Neural crest cell (in vitro differentiated cells): ENCODE measurements at regions not wholly inside any gene's neighbourhood (a gene's known extent, or its start where the extent isn't known, plus 50 kb on each side); places are given as distances from the start of the nearest gene placed in this dataset.
"Not testable (repeated sequence)": the region's sequence is repeated elsewhere in the genome, so short reads cannot be mapped to it uniquely, and the experiment has no call there.

Source experiments
- DNase-seq: peaks from one replicate; pipeline ENCODE4 v3.0.0; 2021; ENCODE audit warnings: low read depth, mixed read lengths, low spot score
- H3K27ac Mint-ChIP-seq: one replicate; pipeline ENCODE4 v1.8.0; 2021; ENCODE audit warnings: mild to moderate bottlenecking, mixed read lengths; ENCODE audit not compliant: unreplicated experiment
- H3K27me3 Mint-ChIP-seq: 2 replicates; pipeline ENCODE4 v1.8.0; 2021; ENCODE audit warnings: low read depth, mild to moderate bottlenecking, mixed read lengths
- H3K36me3 Mint-ChIP-seq: 2 replicates; pipeline ENCODE4 v1.8.0; 2021; ENCODE audit warnings: low read depth, mild to moderate bottlenecking, mixed read lengths
- H3K4me1 Mint-ChIP-seq: 2 replicates; pipeline ENCODE4 v1.8.0; 2021; ENCODE audit warnings: mixed read lengths
- H3K4me3 Mint-ChIP-seq: one replicate; pipeline ENCODE4 v1.8.0; 2021; ENCODE audit warnings: mild to moderate bottlenecking, mixed read lengths
- H3K9me3 Mint-ChIP-seq: 2 replicates; pipeline ENCODE4 v1.8.0; 2021; ENCODE audit warnings: mixed read lengths
- TF ChIP-seq, protein P1 (sequence below): fragments of 200-600 bp; sonication (generic); conservative IDR thresholded peaks from 2 replicates; pipeline ENCODE4 v1.5.0; 2021; ENCODE audit warnings: antibody characterized with exemption, mild to moderate bottlenecking

DNA sequence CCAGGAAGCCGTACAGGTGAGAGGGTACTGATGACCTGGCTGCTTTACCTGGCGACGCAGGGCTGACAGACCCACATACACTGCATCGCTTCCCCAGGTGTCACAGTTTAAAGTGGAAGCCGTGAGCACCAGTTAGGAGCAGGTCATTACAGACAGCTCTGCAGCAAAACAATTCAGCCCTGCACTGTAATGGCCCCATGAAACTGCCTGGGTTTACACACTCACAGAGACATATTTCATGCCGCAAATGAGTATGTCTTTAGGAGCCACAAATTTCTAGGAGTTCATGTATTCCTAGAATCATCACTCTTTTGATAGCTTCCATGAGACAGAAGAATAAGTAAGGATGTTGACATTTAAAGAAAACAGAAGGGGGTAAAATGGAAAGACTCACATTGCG lies 723.1 kb downstream of the MATN1 start:
- Mint-ChIP-seq H3K9me3 (peaks cover 4% of the 10 kb centered on the region), H3K27me3 (peaks cover 4% of the 10 kb centered on the region), H3K27ac (no peak overlapping the region), H3K36me3 (no peaks in the 10 kb centered on the region), H3K4me3 (no peak overlapping the region), H3K4me1 (no peaks in the 10 kb centered on the region)
- TF ChIP-seq, protein P1, sequence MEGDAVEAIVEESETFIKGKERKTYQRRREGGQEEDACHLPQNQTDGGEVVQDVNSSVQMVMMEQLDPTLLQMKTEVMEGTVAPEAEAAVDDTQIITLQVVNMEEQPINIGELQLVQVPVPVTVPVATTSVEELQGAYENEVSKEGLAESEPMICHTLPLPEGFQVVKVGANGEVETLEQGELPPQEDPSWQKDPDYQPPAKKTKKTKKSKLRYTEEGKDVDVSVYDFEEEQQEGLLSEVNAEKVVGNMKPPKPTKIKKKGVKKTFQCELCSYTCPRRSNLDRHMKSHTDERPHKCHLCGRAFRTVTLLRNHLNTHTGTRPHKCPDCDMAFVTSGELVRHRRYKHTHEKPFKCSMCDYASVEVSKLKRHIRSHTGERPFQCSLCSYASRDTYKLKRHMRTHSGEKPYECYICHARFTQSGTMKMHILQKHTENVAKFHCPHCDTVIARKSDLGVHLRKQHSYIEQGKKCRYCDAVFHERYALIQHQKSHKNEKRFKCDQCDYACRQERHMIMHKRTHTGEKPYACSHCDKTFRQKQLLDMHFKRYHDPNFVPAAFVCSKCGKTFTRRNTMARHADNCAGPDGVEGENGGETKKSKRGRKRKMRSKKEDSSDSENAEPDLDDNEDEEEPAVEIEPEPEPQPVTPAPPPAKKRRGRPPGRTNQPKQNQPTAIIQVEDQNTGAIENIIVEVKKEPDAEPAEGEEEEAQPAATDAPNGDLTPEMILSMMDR: no peak
- DNase-seq: no peak

DNA sequence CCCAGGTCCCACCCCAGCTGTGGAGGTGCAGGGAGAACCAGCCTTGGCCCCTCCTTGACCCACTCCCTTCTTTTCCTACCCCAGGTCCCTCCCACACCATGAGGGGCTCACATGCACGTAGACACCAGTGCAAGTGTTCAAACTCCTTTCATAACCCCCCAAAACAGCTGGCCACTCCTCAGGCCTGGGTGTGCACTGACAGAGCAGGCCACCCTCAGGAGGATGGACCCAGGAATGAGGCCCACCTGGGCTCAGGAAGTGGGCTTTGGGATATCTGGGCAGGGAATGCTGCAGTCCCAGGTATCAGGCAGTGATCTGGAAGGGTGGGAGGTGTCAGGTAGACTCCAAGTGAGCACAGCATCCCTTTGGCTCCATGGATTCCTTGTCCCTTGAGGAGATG lies 723.8 kb downstream of the MATN1 start:
- H3K27me3 Mint-ChIP-seq: peaks cover 4% of the 10 kb centered on the region
- no peaks in the 10 kb centered on the region for H3K36me3 Mint-ChIP-seq
- DNase-seq: no peak
- H3K4me3 Mint-ChIP-seq: no peak overlapping the region
- TF ChIP-seq, protein P1: no peak
- H3K4me1 Mint-ChIP-seq: no peaks in the 10 kb centered on the region
- H3K9me3 Mint-ChIP-seq: peaks cover 7% of the 10 kb centered on the region
- no peak overlapping the region for H3K27ac Mint-ChIP-seq

DNA sequence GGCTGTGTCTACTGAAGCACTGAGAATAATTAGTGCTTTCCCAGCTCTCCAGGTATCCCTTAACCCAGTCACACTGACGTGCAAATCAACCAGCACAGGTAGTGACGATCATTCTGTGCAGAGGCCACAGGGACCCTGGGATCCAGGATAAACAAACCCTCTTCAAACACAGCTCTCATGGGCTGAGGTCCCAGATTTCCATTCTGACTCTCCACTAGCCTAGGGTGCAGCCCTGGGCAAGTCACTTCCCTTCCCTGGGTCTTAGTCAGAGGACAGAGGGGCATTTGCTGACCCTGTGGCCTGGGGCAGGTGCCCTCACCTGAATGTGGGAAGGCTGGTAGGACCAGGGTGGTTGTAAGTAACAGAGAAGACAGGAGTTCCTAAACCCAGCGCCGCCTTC lies 724.7 kb downstream of the MATN1 start:
- Mint-ChIP-seq H3K9me3 (peaks cover 7% of the 10 kb centered on the region), H3K27me3 (peaks cover 4% of the 10 kb centered on the region), H3K4me3 (no peak overlapping the region), H3K27ac (no peak overlapping the region), H3K4me1 (no peaks in the 10 kb centered on the region), H3K36me3 (no peaks in the 10 kb centered on the region)
- TF ChIP-seq, protein P1: no peak
- DNase-seq: no peak

DNA sequence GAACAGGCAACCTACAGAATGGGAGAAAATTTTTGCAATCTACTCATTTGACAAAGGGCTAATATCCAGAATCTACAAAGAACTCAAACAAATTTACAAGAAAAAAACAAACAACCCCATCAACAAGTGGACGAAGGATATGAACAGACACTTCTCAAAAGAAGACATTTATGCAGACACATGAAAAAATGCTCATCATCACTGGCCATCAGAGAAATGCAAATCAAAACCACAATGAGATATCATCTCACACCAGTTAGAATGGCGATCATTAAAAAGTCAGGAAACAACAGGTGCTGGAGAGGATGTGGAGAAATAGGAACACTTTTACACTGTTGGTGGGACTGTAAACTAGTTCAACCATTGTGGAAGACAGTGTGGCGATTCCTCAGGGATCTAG lies 725.6 kb downstream of the MATN1 start:
- H3K27me3 Mint-ChIP-seq, DNase-seq, H3K36me3 Mint-ChIP-seq, H3K4me1 Mint-ChIP-seq, H3K4me3 Mint-ChIP-seq, H3K27ac Mint-ChIP-seq: not testable (repeated sequence)
- H3K9me3 Mint-ChIP-seq: peaks cover 12% of the 10 kb centered on the region

DNA sequence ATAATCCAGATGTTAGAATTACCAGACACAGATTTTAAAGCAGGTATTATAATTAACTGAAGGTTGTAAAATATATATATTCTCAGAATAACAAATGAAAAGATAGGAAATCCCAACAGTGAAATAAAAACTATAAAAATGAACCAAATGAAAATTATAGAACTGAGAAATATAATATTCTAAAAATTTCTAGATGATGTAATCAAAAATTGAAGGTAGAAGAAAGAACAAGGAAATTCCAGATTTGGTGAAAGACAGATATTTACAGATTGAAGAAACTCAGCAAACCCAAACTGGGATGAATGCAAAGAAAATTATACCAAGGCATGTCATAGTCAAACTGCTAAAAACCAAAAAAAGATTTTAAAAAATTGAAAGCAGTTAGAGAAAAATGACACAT lies 729.4 kb downstream of the MATN1 start:
- TF ChIP-seq, protein P1: no peak
- H3K9me3 Mint-ChIP-seq: peaks cover 17% of the 10 kb centered on the region
- H3K36me3 Mint-ChIP-seq: peaks cover 5% of the 10 kb centered on the region
- H3K4me3 Mint-ChIP-seq: no peak overlapping the region
- peaks cover 5% of the 10 kb centered on the region for H3K27me3 Mint-ChIP-seq
- H3K27ac Mint-ChIP-seq: no peak overlapping the region
- DNase-seq: no peak
- peaks cover 4% of the 10 kb centered on the region for H3K4me1 Mint-ChIP-seq

DNA sequence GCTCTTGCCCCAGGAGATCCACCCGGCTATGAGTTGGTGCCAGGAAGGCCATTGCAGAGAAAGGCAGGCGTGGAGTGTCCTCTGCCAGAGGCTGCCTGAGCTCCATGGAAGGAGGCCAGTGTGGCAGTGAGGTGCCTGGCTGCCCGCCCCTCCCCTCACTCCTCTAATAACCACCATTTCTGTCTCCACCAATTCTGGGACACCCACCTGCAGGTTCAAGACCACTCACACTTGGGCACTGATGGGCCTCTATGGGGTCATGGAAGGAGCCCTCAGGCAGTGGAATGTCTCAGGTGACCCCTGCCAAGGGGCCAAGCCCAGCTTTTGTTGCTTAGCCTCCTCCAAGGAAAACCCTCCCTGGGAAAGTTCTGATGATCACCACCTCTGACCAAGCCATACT lies 731.6 kb downstream of the MATN1 start:
- DNase-seq: no peak
- no peak overlapping the region for H3K27ac Mint-ChIP-seq
- H3K9me3 Mint-ChIP-seq: peaks cover 17% of the 10 kb centered on the region
- H3K36me3 Mint-ChIP-seq: peaks cover 5% of the 10 kb centered on the region
- TF ChIP-seq, protein P1: no peak
- H3K4me3 Mint-ChIP-seq: no peak overlapping the region
- peaks cover 16% of the 10 kb centered on the region for H3K4me1 Mint-ChIP-seq
- peaks cover 5% of the 10 kb centered on the region for H3K27me3 Mint-ChIP-seq
